AG04449 (cell line): ENCODE measurements at regions not wholly inside any gene's neighbourhood (a gene's known extent, or its start where the extent isn't known, plus 50 kb on each side); places are given as distances from the start of the nearest gene placed in this dataset.
"Not testable (repeated sequence)": the region's sequence is repeated elsewhere in the genome, so short reads cannot be mapped to it uniquely, and the experiment has no call there.

Source experiments
- CTCF ChIA-PET: fragments of 350-600 bp; formaldehyde crosslinking; extraction: SDS; loops from one replicate; lab custom pipeline; 2021; ENCODE audit warnings: antibody characterized with exemption; lab: Yijun Ruan, JAX
- POLR2A ChIA-PET: fragments of 400-600, 350-600 bp; formaldehyde crosslinking; extraction: SDS; loops from one replicate; lab custom pipeline; 2020; ENCODE audit warnings: antibody characterized with exemption, inconsistent platforms; lab: Yijun Ruan, JAX
- DNase-seq: peaks from one replicate; pipeline ENCODE4 v3.0.0-alpha.2; 2010; ENCODE audit warnings: low read depth, low spot score
- H3K4me3 ChIP-seq: 2 replicates; pipeline ENCODE4 v1.5.1; 2011; ENCODE audit warnings: low read depth, mild to moderate bottlenecking, control low read depth, low read length
- CTCF ChIP-seq: IDR thresholded peaks from one replicate; pipeline ENCODE4 v1.5.1; 2011; ENCODE audit warnings: mild to moderate bottlenecking, moderate library complexity, low read length, control low read depth, inconsistent platforms; ENCODE audit not compliant: insufficient read depth; ENCODE audit errors: missing control alignments

DNA sequence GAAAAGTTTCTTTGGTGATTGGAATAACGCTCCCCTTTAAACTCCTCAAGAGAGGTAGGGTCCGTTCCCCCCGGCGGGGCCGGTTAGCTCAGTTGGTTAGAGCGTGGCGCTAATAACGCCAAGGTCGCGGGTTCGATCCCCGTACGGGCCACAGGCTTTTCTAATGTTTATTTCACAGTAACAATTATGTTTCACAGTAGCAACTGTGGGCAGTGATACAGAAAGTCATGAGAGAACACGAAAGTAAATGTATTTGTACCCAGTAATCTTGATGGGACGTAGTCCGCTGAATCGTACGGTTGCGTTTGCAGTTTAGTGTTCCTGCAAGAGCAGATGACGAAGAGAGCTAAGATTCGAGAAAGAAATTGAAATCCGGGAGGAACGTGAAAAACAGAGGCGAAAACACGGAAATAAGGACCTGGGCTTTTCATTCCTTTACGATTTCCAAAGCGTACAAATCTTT, 505.5 kb downstream of the PRIM2 start:
- no peak for TF ChIP-seq CTCF
- CTCF ChIA-PET: no interaction called here
- POLR2A ChIA-PET: no interaction called here
- no peak for DNase-seq
- H3K4me3 ChIP-seq: no peak overlapping the region

- DNase-seq, POLR2A ChIA-PET, CTCF ChIA-PET, H3K4me3 ChIP-seq: not testable (repeated sequence)
Measured at GRCh38 chr6:57837622-57838209, 520.3 kb downstream of the PRIM2 start.

- DNase-seq, H3K4me3 ChIP-seq, CTCF ChIA-PET, POLR2A ChIA-PET: not testable (repeated sequence)
Measured at GRCh38 chr6:57841551-57841950, 524.1 kb downstream of the PRIM2 start.

DNA sequence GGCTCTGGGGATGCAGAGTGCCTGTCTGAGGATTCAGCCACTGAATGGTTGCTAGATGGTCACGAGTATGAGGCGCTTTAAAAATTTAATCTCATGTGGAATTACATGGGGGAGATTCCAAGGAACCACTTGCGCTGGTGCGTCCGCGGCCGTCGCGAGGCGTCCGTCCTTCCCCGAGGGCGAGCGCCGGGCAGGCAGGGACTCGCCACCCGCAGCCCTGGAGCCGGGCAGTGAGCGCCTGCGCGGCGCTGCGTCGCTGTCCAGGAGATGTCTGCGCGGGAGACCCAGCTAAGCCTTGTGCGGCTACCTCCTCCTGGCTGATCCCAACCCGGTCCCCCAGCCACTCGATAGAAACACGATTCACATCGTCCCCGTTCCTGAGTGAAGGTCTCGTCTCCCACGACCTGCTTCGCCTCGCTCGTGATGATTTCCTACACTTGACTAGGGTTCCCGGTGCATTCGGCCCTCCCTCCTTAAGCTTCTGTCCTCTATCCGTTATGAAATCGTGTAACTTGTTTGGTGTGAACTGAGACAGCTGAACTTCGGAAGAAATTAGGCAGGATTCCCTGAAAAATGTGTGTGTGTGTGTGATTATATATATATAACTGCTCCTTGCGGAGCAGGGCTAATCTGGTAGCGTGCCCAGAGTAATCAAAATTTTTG, 536.4 kb downstream of the PRIM2 start:
- H3K4me3 ChIP-seq, DNase-seq, POLR2A ChIA-PET, CTCF ChIA-PET: not testable (repeated sequence)

- DNase-seq, CTCF ChIA-PET, H3K4me3 ChIP-seq, POLR2A ChIA-PET: not testable (repeated sequence)
Measured at GRCh38 chr6:57860481-57861315, 543.3 kb downstream of the PRIM2 start.

DNA sequence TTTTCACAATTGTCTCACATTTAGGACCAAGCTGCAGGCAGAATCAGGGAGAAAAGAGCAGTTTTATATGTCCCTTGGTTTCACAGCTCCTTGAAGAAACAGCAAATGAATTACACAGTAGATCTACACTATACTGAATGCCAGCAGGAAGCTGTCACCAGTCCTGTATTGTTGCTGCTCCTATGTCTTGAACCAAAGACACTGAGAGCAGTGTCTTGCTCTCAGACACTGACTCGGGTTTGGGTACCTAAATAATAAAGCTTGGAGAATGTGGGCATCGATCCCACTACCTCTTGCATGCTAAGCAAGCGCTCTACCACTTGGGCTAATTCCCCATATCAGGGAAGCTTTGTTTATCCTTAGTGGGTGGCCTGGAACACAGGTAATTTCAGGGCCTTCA, 552.7 kb downstream of the PRIM2 start:
- CTCF ChIA-PET, POLR2A ChIA-PET, DNase-seq, H3K4me3 ChIP-seq: not testable (repeated sequence)

DNA sequence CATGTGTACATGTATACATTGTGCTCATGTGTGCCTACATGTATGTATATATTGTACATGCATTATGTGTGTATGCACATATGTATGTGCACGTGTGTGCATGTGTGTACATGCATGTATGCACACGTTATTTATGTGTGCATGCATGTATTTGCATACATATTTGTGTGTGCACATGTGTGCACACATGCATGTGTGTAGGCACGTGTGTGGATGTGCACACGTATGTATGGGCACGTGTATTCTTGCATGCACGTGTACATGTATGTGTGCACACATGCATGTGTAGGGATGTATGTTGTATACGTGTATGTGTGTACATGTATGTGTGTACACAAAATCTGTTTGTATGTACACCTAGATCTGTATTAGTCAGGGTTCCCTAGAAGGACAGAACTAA, 556.0 kb downstream of the PRIM2 start:
- H3K4me3 ChIP-seq, CTCF ChIA-PET, POLR2A ChIA-PET, DNase-seq: not testable (repeated sequence)

DNA sequence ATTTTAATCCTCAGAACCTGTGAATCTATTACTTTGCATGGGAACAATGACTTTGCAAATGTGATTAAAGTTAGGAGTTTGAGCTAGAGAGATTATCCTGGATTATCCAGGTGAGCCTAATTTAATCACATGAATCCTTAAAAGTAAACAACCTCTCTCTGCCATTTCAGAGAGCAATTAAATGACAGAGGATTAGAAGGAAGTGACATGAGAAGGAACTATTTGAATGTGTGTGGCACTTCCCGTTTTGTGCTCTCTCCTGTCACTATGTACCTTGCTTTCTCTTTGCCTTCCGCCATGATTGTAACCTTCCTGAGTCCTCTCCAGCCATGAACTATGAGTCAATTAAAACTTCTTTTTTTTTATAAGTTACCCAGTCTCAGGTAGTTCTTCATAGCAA, 559.2 kb downstream of the PRIM2 start:
- POLR2A ChIA-PET, CTCF ChIA-PET, H3K4me3 ChIP-seq, DNase-seq: not testable (repeated sequence)

DNA sequence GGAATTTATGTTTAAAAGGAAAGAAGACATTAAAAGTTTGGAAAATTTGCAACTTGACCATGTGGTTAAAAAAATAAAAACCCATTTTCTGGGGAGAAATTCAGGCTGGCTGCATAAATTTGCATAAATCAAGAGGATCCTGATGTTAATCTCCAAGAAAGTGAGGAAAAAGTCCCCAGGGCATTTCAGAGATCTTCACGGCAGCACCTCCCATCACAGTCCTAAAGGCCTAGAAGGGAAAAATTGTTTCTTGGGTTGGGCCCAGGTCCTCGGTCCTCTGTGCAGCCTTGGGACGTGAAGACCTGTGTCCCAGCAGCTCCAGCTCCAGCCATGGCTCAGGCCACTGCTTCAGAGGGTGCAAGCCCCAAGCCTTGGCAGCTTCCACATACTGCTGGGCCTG, 560.3 kb downstream of the PRIM2 start:
- DNase-seq, H3K4me3 ChIP-seq, POLR2A ChIA-PET, CTCF ChIA-PET: not testable (repeated sequence)

GRCh38 chr6:57878792-57879191, 561.4 kb downstream of the PRIM2 start:
- POLR2A ChIA-PET, H3K4me3 ChIP-seq, DNase-seq, CTCF ChIA-PET: not testable (repeated sequence)

DNA sequence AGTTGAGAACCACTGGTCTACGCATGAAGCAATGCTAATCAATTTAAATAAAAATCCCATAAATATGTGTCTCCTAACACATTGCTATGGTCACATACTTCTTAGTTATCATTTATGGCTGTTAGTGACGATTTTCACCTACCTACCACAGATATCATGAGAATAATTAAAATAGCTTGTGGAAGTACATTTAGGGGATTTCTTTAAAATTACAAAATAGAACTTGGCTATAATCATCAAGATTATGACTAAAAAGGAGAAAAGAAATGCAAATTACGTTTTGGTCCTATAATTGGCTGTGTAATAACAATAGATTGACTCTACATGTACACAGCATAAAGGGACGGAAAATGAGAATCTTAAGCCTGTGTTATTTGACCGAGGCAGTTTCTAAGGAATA, 581.4 kb downstream of the PRIM2 start:
- POLR2A ChIA-PET, H3K4me3 ChIP-seq, CTCF ChIA-PET, DNase-seq: not testable (repeated sequence)

GRCh38 chr6:57900687-57901399, 583.4 kb downstream of the PRIM2 start:
- CTCF ChIA-PET, H3K4me3 ChIP-seq, DNase-seq, POLR2A ChIA-PET: not testable (repeated sequence)

GRCh38 chr6:57901445-57901844, 584.0 kb downstream of the PRIM2 start:
- POLR2A ChIA-PET, CTCF ChIA-PET, H3K4me3 ChIP-seq, DNase-seq: not testable (repeated sequence)

DNA sequence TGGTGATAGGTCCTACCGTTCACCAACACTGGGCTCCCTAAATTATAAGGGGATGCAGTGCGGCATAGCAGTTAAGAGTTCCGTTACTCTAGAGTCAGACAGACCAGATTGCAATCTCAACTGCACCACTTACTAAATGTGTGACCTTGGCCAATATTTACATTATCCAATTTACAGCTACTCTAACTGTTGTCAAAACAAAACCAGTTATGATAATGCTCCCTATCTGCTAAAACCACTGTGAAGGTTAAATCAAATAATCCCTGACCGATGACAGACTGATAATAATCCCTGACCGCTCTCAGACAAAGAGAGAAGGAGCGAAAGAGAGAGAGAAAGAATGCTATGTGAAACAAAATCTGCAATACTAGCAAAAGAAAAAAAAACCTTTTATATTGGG, 586.9 kb downstream of the PRIM2 start:
- CTCF ChIA-PET, POLR2A ChIA-PET, DNase-seq, H3K4me3 ChIP-seq: not testable (repeated sequence)

GRCh38 chr6:57915300-57915699, 597.9 kb downstream of the PRIM2 start:
- DNase-seq, H3K4me3 ChIP-seq, CTCF ChIA-PET, POLR2A ChIA-PET: not testable (repeated sequence)
